Activated naive CD4-positive, alpha-beta T cell treated with anti-CD3 and anti-CD28 coated beads, Interleukin-2, amount 50 U/mL, for 72 hours (primary cell): ENCODE measurements at regions not wholly inside any gene's neighbourhood (a gene's known extent, or its start where the extent isn't known, plus 50 kb on each side); places are given as distances from the start of the nearest gene placed in this dataset.
A peak's percentile ranks its signal among the peaks of the same experiment; 100 is the strongest.

ENCODE experiments used
- ATAC-seq, 2 donors: fragments of 150-1000 bp; cut with Tn5 transposase; 2 replicates each; pipeline ENCODE4 v1.10.0; 2021; ENCODE audit warnings: mild to moderate bottlenecking in 2 of 2, moderate library complexity in 2 of 2
- DNase-seq, 2 donors: peaks; one replicate each; pipeline ENCODE4 v3.0.0; 2021 to 2022; ENCODE audit warnings: low spot score in 2 of 2
- H3K27ac Mint-ChIP-seq, 2 donors: one replicate each; pipeline ENCODE4 v1.8.0; 2022; ENCODE audit warnings: mild to moderate bottlenecking in 2 of 2, mixed read lengths in 2 of 2
- H3K36me3 Mint-ChIP-seq, 2 donors: one replicate each; pipeline ENCODE4 v1.8.0; 2022; ENCODE audit warnings: mixed read lengths in 2 of 2
- H3K9me3 Mint-ChIP-seq, 2 donors: one replicate each; pipeline ENCODE4 v1.8.0; 2022; ENCODE audit warnings: mixed read lengths in 2 of 2

- Mint-ChIP-seq H3K27ac (no peak overlapping the region), H3K36me3 (no peaks in the 10 kb centered on the region), H3K9me3 (peaks cover 3 to 10% of the 10 kb centered on the region in 2 donors)
- DNase-seq, result no peak
- no peak for ATAC-seq
Measured at GRCh38 chr15:96252148-96252547, 78.4 kb upstream of the NR2F2 start.

GRCh38 chr15:96253006-96253747 is 77.3 kb upstream of the NR2F2 start:
- Mint-ChIP-seq H3K27ac (no peak overlapping the region), H3K36me3 (no peaks in the 10 kb centered on the region), H3K9me3 (peaks cover 3 to 10% of the 10 kb centered on the region in 2 donors)
- DNase-seq, result no peak
- ATAC-seq, result no peak

GRCh38 chr15:96254173-96254572 is 76.3 kb upstream of the NR2F2 start:
- H3K36me3 Mint-ChIP-seq, result no peaks in the 10 kb centered on the region
- H3K27ac Mint-ChIP-seq, result no peak overlapping the region
- ATAC-seq (no peak), DNase-seq (no peak)
- H3K9me3 Mint-ChIP-seq, result peaks cover 8 to 13% of the 10 kb centered on the region in 2 donors

GRCh38 chr15:96255599-96255998 is 74.9 kb upstream of the NR2F2 start:
- ATAC-seq (no peak), DNase-seq (no peak)
- Mint-ChIP-seq H3K27ac (no peak overlapping the region), H3K9me3 (peaks cover 12 to 13% of the 10 kb centered on the region in 2 donors), H3K36me3 (no peaks in the 10 kb centered on the region)

GRCh38 chr15:96261575-96262034 is 68.9 kb upstream of the NR2F2 start:
- DNase-seq, result no peak
- no peak overlapping the region for H3K27ac Mint-ChIP-seq
- peak in 1 of 2 donors; percentile 35 for ATAC-seq
- H3K9me3 Mint-ChIP-seq, result peaks cover 3 to 9% of the 10 kb centered on the region in 2 donors
- no peaks in the 10 kb centered on the region for H3K36me3 Mint-ChIP-seq

- Mint-ChIP-seq H3K27ac (no peak overlapping the region), H3K9me3 (peaks cover 3 to 9% of the 10 kb centered on the region in 2 donors), H3K36me3 (no peaks in the 10 kb centered on the region)
- no peak for ATAC-seq
- DNase-seq, result no peak
Measured at GRCh38 chr15:96262097-96262496, 68.4 kb upstream of the NR2F2 start.

GRCh38 chr15:96262549-96263489 is 67.7 kb upstream of the NR2F2 start:
- Mint-ChIP-seq H3K27ac (no peak overlapping the region), H3K9me3 (peaks cover 3 to 10% of the 10 kb centered on the region in 2 donors), H3K36me3 (no peaks in the 10 kb centered on the region)
- DNase-seq (no peak), ATAC-seq (no peak)

GRCh38 chr15:96264351-96264798 is 66.1 kb upstream of the NR2F2 start:
- Mint-ChIP-seq H3K36me3 (no peaks in the 10 kb centered on the region), H3K9me3 (peaks cover 0 to 10% of the 10 kb centered on the region in 2 donors), H3K27ac (no peak overlapping the region)
- no peak for DNase-seq
- no peak for ATAC-seq

GRCh38 chr15:96264801-96265515 is 65.5 kb upstream of the NR2F2 start:
- ATAC-seq, result no peak
- DNase-seq, result no peak
- peaks cover 0 to 10% of the 10 kb centered on the region in 2 donors for H3K9me3 Mint-ChIP-seq
- H3K36me3 Mint-ChIP-seq, result no peaks in the 10 kb centered on the region
- no peak overlapping the region for H3K27ac Mint-ChIP-seq

GRCh38 chr15:96266456-96266855 is 64.0 kb upstream of the NR2F2 start:
- H3K27ac Mint-ChIP-seq, result no peak overlapping the region
- DNase-seq (no peak), ATAC-seq (no peak)
- peaks cover 0 to 6% of the 10 kb centered on the region in 2 donors for H3K9me3 Mint-ChIP-seq
- no peaks in the 10 kb centered on the region for H3K36me3 Mint-ChIP-seq

GRCh38 chr15:96267463-96267862 is 63.0 kb upstream of the NR2F2 start:
- ATAC-seq (no peak), DNase-seq (no peak)
- Mint-ChIP-seq H3K9me3 (peaks cover 0 to 6% of the 10 kb centered on the region in 2 donors), H3K36me3 (no peaks in the 10 kb centered on the region), H3K27ac (no peak overlapping the region)

- H3K9me3 Mint-ChIP-seq, result peaks cover 0 to 6% of the 10 kb centered on the region in 2 donors
- ATAC-seq, result no peak
- no peaks in the 10 kb centered on the region for H3K36me3 Mint-ChIP-seq
- no peak for DNase-seq
- H3K27ac Mint-ChIP-seq, result no peak overlapping the region
Measured at GRCh38 chr15:96268442-96269204, 61.9 kb upstream of the NR2F2 start.

GRCh38 chr15:96270581-96271172 is 59.8 kb upstream of the NR2F2 start:
- DNase-seq, result no peak
- no peak for ATAC-seq
- H3K9me3 Mint-ChIP-seq, result peaks cover 6% of the 10 kb centered on the region in 2 donors
- peaks cover 0 to 4% of the 10 kb centered on the region in 2 donors for H3K36me3 Mint-ChIP-seq
- H3K27ac Mint-ChIP-seq, result no peak overlapping the region

GRCh38 chr15:96272427-96272826 is 58.1 kb upstream of the NR2F2 start:
- Mint-ChIP-seq H3K9me3 (peaks cover 6% of the 10 kb centered on the region in 2 donors), H3K27ac (no peak overlapping the region), H3K36me3 (peaks cover 0 to 4% of the 10 kb centered on the region in 2 donors)
- DNase-seq (no peak), ATAC-seq (no peak)

- peaks cover 0 to 8% of the 10 kb centered on the region in 2 donors for H3K36me3 Mint-ChIP-seq
- peak; percentile 49 to 66 for ATAC-seq
- peaks cover 0 to 9% of the 10 kb centered on the region in 2 donors for H3K9me3 Mint-ChIP-seq
- no peak for DNase-seq
- H3K27ac Mint-ChIP-seq, result no peak overlapping the region
Measured at GRCh38 chr15:96273317-96274086, 57.0 kb upstream of the NR2F2 start.
